HEK293 (cell line): ENCODE measurements at regions not wholly inside any gene's neighbourhood (a gene's known extent, or its start where the extent isn't known, plus 50 kb on each side); places are given as distances from the start of the nearest gene placed in this dataset.

ENCODE experiments used
- KLF16 ChIP-seq: fragments of 450-650 bp; formaldehyde crosslinking; IDR thresholded peaks from 2 replicates; pipeline ENCODE4 v1.5.1; 2017; ENCODE audit warnings: missing biosample characterization, missing genetic modification characterization
- ZNF704 ChIP-seq: fragments of 450-650 bp; formaldehyde crosslinking; IDR thresholded peaks from 2 replicates; pipeline ENCODE4 v1.5.1; 2016; ENCODE audit warnings: missing biosample characterization, missing genetic modification characterization

GRCh38 chr14:25904446-25904845 is 693.4 kb downstream of the NOVA1 start:
- TF ChIP-seq ZNF704 (tag by site-specific recombination) (no peak), KLF16 (no peak)
